Neural cell (in vitro differentiated cells): ENCODE measurements at regions not wholly inside any gene's neighbourhood (a gene's known extent, or its start where the extent isn't known, plus 50 kb on each side); places are given as distances from the start of the nearest gene placed in this dataset.

ENCODE experiments used
- H2AFZ ChIP-seq: fragments of 200-600, 300-800 bp; sonication (generic), shearing (Covaris generic); 2 replicates; pipeline ENCODE4 v1.6.0; 2014; ENCODE audit warnings: low read depth, mild to moderate bottlenecking, antibody characterized with exemption, low read length, moderate library complexity
- H3F3A ChIP-seq: fragments of 200-600 bp; shearing (Covaris generic); 2 replicates; pipeline ENCODE4 v1.6.1; 2016; ENCODE audit warnings: mild to moderate bottlenecking, moderate library complexity, mixed read lengths, antibody characterized with exemption, low read length; ENCODE audit not compliant: insufficient read depth, poor library complexity, severe bottlenecking
- H3K27ac ChIP-seq: fragments of 200-600, 300-800 bp; sonication (generic), shearing (Covaris generic); 2 replicates; pipeline ENCODE4 v1.5.1; 2014; ENCODE audit warnings: mild to moderate bottlenecking, low read length, moderate library complexity
- H3K27me3 ChIP-seq: fragments of 300-800, 200-600 bp; sonication (generic), shearing (Covaris generic); 2 replicates; pipeline ENCODE4 v1.6.0; 2014; ENCODE audit warnings: mild to moderate bottlenecking, low read depth, low read length, moderate library complexity; ENCODE audit not compliant: insufficient read depth
- H3K36me3 ChIP-seq: fragments of 300-800, 200-600 bp; sonication (generic), shearing (Covaris generic); 2 replicates; pipeline ENCODE4 v1.5.1; 2014; ENCODE audit warnings: mild to moderate bottlenecking, antibody characterized with exemption, low read length, moderate library complexity; ENCODE audit not compliant: insufficient read depth
- H3K4me2 ChIP-seq: fragments of 300-800, 200-600 bp; sonication (generic), shearing (Covaris generic); 2 replicates; pipeline ENCODE4 v1.6.0; 2014; ENCODE audit warnings: mild to moderate bottlenecking, low read length
- H3K4me3 ChIP-seq: fragments of 300-800, 200-600 bp; sonication (generic), shearing (Covaris generic); 2 replicates; pipeline ENCODE4 v1.5.1; 2014; ENCODE audit warnings: mild to moderate bottlenecking, low read length, moderate library complexity
- H3K79me2 ChIP-seq: fragments of 200-600 bp; shearing (Covaris generic); replicated peaks from 2 replicates; pipeline ENCODE4 v1.6.0; 2014; ENCODE audit warnings: mild to moderate bottlenecking, low read length, moderate library complexity; ENCODE audit not compliant: insufficient read depth
- H3K9ac ChIP-seq: fragments of 300-800, 200-600 bp; sonication (generic), shearing (Covaris generic); 2 replicates; pipeline ENCODE4 v1.6.1; 2016; ENCODE audit warnings: mild to moderate bottlenecking, low read length, mixed read lengths
- H3K9me2 ChIP-seq: fragments of 200-600 bp; shearing (Covaris generic); 2 replicates; pipeline ENCODE4 v1.6.1; 2016; ENCODE audit warnings: mild to moderate bottlenecking, low read length, mixed read lengths; ENCODE audit not compliant: insufficient read depth
- H3K9me3 ChIP-seq: fragments of 200-600, 300-800 bp; sonication (generic), shearing (Covaris generic); 2 replicates; pipeline ENCODE4 v1.6.1; 2016; ENCODE audit warnings: mild to moderate bottlenecking, mixed run types, low read length, moderate library complexity, mixed read lengths
- H4K20me1 ChIP-seq: fragments of 200-600 bp; shearing (Covaris generic); 2 replicates; pipeline ENCODE4 v1.6.1; 2016; ENCODE audit warnings: mild to moderate bottlenecking, mixed run types; ENCODE audit not compliant: insufficient read depth
- EP300 ChIP-seq: fragments of 450-650 bp; conservative IDR thresholded peaks from 2 replicates; pipeline ENCODE4 v1.6.1; 2014; ENCODE audit warnings: antibody characterized with exemption, mild to moderate bottlenecking, moderate library complexity; ENCODE audit not compliant: poor library complexity, severe bottlenecking
- EZH2 ChIP-seq: fragments of 200-600, 300-800 bp; shearing (Covaris generic), sonication (generic); IDR thresholded peaks from 2 replicates; pipeline ENCODE4 v1.6.1; 2014; ENCODE audit warnings: antibody characterized with exemption, low read length, borderline replicate concordance, mild to moderate bottlenecking; ENCODE audit not compliant: insufficient read depth, poor library complexity, severe bottlenecking
- MXI1 ChIP-seq: fragments of 450-650 bp; conservative IDR thresholded peaks from 2 replicates; pipeline ENCODE4 v1.6.1; 2014; ENCODE audit warnings: antibody characterized with exemption, mild to moderate bottlenecking; ENCODE audit not compliant: poor library complexity, severe bottlenecking
- POLR2AphosphoS5 ChIP-seq: IDR thresholded peaks from 2 replicates; pipeline ENCODE4 v1.6.1; 2012
- RAD21 ChIP-seq: fragments of 450-650 bp; conservative IDR thresholded peaks from 2 replicates; pipeline ENCODE4 v1.6.1; 2014; ENCODE audit warnings: antibody characterized with exemption, mild to moderate bottlenecking, moderate library complexity
- SMC3 ChIP-seq: fragments of 450-650 bp; conservative IDR thresholded peaks from 2 replicates; pipeline ENCODE4 v1.6.1; 2014; ENCODE audit warnings: antibody characterized with exemption, mild to moderate bottlenecking, moderate library complexity; ENCODE audit not compliant: poor library complexity
- TAF1 ChIP-seq: IDR thresholded peaks from 2 replicates; pipeline ENCODE4 v1.6.1; 2012; ENCODE audit warnings: low read depth
- TF ChIP-seq, protein P1 (sequence below): fragments of 450-650 bp; IDR thresholded peaks from 2 replicates; pipeline ENCODE4 v1.5.1; 2014; ENCODE audit warnings: antibody characterized with exemption, mild to moderate bottlenecking, moderate library complexity; ENCODE audit not compliant: poor library complexity, severe bottlenecking
- TF ChIP-seq, protein P2 (sequence below): IDR thresholded peaks from 2 replicates; pipeline ENCODE4 v1.6.1; 2012; ENCODE audit warnings: borderline replicate concordance

DNA sequence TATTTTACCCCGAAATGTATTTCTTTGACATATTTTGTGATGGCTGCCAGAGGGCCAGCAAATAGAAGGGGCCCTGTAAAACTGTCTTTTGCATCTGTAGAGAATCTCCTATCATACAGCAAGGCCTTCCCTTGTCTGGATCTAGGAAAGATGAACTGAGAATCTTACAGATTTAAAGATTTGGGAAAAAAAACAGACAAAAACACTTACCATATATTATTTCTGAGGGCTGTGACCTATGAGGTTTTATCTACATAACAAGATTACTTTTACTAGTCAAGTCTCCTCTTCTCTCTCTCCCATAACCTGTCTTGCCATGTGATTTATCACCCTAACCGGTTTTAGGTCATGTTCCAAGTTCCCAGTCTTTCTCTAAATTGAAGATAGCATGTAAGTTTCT lies 599.2 kb upstream of the CDH6 start:
- no peaks in the 10 kb centered on the region for H3K79me2 ChIP-seq
- no peaks in the 10 kb centered on the region for H4K20me1 ChIP-seq
- TF ChIP-seq, protein P1, sequence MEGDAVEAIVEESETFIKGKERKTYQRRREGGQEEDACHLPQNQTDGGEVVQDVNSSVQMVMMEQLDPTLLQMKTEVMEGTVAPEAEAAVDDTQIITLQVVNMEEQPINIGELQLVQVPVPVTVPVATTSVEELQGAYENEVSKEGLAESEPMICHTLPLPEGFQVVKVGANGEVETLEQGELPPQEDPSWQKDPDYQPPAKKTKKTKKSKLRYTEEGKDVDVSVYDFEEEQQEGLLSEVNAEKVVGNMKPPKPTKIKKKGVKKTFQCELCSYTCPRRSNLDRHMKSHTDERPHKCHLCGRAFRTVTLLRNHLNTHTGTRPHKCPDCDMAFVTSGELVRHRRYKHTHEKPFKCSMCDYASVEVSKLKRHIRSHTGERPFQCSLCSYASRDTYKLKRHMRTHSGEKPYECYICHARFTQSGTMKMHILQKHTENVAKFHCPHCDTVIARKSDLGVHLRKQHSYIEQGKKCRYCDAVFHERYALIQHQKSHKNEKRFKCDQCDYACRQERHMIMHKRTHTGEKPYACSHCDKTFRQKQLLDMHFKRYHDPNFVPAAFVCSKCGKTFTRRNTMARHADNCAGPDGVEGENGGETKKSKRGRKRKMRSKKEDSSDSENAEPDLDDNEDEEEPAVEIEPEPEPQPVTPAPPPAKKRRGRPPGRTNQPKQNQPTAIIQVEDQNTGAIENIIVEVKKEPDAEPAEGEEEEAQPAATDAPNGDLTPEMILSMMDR = no peak
- TF ChIP-seq EZH2 = no peak
- no peak overlapping the region for H3K4me3 ChIP-seq
- H3K36me3 ChIP-seq = no peaks in the 10 kb centered on the region
- H3K9me3 ChIP-seq = no peaks in the 10 kb centered on the region
- no peak overlapping the region for H3K9ac ChIP-seq
- no peak overlapping the region for H2AFZ ChIP-seq
- no peaks in the 10 kb centered on the region for H3F3A ChIP-seq
- H3K4me2 ChIP-seq = no peak overlapping the region
- no peaks in the 10 kb centered on the region for H3K9me2 ChIP-seq
- H3K27ac ChIP-seq = no peak overlapping the region
- H3K27me3 ChIP-seq = no peaks in the 10 kb centered on the region

DNA sequence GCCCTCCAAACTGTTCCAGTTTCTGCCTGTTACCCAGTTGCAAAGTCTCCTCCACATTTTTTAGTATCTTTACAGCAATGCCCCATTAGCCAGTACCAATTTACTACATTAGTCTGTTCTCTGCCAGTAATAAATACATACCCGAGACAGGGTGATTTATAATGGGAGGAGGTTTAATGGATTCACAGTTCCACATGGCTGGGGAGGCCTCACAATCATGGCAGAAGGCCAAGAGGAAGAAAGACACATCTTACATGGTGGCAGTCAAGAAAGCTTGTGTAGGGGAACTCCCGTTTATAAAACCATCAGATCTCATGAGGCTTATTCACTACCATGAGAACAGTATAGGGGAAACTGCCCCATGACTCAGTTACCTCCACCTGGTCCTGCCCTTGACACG lies 600.7 kb upstream of the CDH6 start:
- no peak for TF ChIP-seq TAF1
- no peak for TF ChIP-seq RAD21
- H3K27ac ChIP-seq = no peak overlapping the region
- H3K9me3 ChIP-seq = no peaks in the 10 kb centered on the region
- no peaks in the 10 kb centered on the region for H3K27me3 ChIP-seq
- H4K20me1 ChIP-seq = no peaks in the 10 kb centered on the region
- no peaks in the 10 kb centered on the region for H3K36me3 ChIP-seq
- H2AFZ ChIP-seq = no peak overlapping the region
- H3K4me2 ChIP-seq = no peak overlapping the region
- H3K9ac ChIP-seq = no peak overlapping the region
- no peak overlapping the region for H3K4me3 ChIP-seq
- no peaks in the 10 kb centered on the region for H3F3A ChIP-seq
- H3K79me2 ChIP-seq = no peaks in the 10 kb centered on the region
- no peaks in the 10 kb centered on the region for H3K9me2 ChIP-seq

DNA sequence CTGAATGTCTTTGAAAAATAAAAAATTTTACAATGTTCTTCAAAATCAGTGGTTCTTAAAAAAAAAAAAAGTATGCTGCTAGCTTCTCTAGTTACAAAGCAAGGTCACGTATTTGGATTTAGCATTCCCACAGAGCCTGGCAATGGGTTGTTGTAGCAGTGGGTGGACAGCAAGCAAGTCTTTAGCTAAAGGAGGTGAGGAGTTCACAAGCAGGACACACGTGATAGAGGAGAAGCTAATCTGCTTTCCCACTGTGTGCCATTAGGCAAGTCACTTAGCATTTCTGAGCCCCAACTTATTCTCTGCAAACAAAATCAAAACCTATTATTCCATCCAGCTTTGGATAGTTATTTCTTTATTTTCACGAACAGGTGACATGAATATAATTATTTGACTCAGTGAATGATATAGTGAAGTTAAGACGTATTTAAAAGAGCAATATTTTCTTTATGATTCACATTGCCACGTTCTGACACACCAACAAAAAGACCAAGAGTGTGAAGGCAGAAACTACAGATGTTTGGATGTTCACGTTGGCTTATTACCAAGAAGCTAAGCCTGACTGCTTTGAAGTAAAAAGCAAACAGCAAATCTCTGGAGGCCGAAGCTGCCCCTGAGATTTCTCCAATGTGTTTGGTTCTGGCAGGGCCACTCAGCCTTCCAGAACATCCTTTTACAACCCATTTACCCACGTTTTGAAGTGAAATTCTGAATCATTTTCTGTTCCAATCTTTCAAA lies 612.1 kb upstream of the CDH6 start:
- TF ChIP-seq, protein P1 = no peak
- no peak for TF ChIP-seq EZH2
- TF ChIP-seq SMC3 = no peak
- TF ChIP-seq MXI1 = no peak
- TF ChIP-seq TAF1 = no peak
- no peak for TF ChIP-seq EP300
- no peak for TF ChIP-seq RAD21
- TF ChIP-seq, protein P2, sequence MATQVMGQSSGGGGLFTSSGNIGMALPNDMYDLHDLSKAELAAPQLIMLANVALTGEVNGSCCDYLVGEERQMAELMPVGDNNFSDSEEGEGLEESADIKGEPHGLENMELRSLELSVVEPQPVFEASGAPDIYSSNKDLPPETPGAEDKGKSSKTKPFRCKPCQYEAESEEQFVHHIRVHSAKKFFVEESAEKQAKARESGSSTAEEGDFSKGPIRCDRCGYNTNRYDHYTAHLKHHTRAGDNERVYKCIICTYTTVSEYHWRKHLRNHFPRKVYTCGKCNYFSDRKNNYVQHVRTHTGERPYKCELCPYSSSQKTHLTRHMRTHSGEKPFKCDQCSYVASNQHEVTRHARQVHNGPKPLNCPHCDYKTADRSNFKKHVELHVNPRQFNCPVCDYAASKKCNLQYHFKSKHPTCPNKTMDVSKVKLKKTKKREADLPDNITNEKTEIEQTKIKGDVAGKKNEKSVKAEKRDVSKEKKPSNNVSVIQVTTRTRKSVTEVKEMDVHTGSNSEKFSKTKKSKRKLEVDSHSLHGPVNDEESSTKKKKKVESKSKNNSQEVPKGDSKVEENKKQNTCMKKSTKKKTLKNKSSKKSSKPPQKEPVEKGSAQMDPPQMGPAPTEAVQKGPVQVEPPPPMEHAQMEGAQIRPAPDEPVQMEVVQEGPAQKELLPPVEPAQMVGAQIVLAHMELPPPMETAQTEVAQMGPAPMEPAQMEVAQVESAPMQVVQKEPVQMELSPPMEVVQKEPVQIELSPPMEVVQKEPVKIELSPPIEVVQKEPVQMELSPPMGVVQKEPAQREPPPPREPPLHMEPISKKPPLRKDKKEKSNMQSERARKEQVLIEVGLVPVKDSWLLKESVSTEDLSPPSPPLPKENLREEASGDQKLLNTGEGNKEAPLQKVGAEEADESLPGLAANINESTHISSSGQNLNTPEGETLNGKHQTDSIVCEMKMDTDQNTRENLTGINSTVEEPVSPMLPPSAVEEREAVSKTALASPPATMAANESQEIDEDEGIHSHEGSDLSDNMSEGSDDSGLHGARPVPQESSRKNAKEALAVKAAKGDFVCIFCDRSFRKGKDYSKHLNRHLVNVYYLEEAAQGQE = no peak
- TF ChIP-seq POLR2AphosphoS5 = no peak
- Histone ChIP-seq H3K9me3 (no peaks in the 10 kb centered on the region), H4K20me1 (no peaks in the 10 kb centered on the region), H3K79me2 (no peaks in the 10 kb centered on the region), H3K36me3 (no peaks in the 10 kb centered on the region), H3K9me2 (no peaks in the 10 kb centered on the region), H2AFZ (no peak overlapping the region), H3K9ac (no peak overlapping the region), H3F3A (no peaks in the 10 kb centered on the region), H3K4me2 (no peak overlapping the region), H3K4me3 (no peak overlapping the region), H3K27me3 (no peaks in the 10 kb centered on the region), H3K27ac (no peak overlapping the region)
